Nephron (organoid): ENCODE measurements at regions not wholly inside any gene's neighbourhood (a gene's known extent, or its start where the extent isn't known, plus 50 kb on each side); places are given as distances from the start of the nearest gene placed in this dataset.

Experiments
- H3K27ac Mint-ChIP-seq, 3 experiments: 2 replicates each; pipeline ENCODE4 v1.8.0; 2020; ENCODE audit warnings: mixed read lengths in 3 of 3, mild to moderate bottlenecking in 2 of 3, moderate library complexity in 1 of 3
- H3K27me3 Mint-ChIP-seq: 2 replicates; pipeline ENCODE4 v1.8.0; 2021; ENCODE audit warnings: low read depth, mild to moderate bottlenecking, moderate library complexity, mixed read lengths
- H3K36me3 Mint-ChIP-seq: 2 replicates; pipeline ENCODE4 v1.8.0; 2020; ENCODE audit warnings: low read depth, mixed read lengths
- H3K4me1 Mint-ChIP-seq: 2 replicates; pipeline ENCODE4 v1.8.0; 2020; ENCODE audit warnings: mixed read lengths
- H3K4me3 Mint-ChIP-seq, 3 experiments: 2 replicates each; pipeline ENCODE4 v1.8.0; 2020; ENCODE audit warnings: mild to moderate bottlenecking in 3 of 3, mixed read lengths in 3 of 3, moderate library complexity in 2 of 3
- H3K9me3 Mint-ChIP-seq: 2 replicates; pipeline ENCODE4 v1.8.0; 2020; ENCODE audit warnings: mixed read lengths
- CTCF ChIP-seq, 3 experiments: fragments of 200-600 bp; sonication (generic); IDR thresholded peaks; one replicate each; pipeline ENCODE4 v1.5.0; 2021; ENCODE audit warnings: antibody characterized with exemption in 3 of 3; ENCODE audit not compliant: unreplicated experiment in 3 of 3

- Mint-ChIP-seq H3K27ac (no peak overlapping the region), H3K4me3 (no peak overlapping the region), H3K9me3 (peaks cover 43% of the 10 kb centered on the region), H3K27me3 (no peaks in the 10 kb centered on the region), H3K4me1 (no peaks in the 10 kb centered on the region), H3K36me3 (peaks cover 20% of the 10 kb centered on the region)
- no peak for TF ChIP-seq CTCF (IDR thresholded peaks at IDR 0.05; ENCODE audit: unreplicated experiment in 3 of 3)
Observed at GRCh38 chr5:56337715-56338319, 104.7 kb upstream of the ANKRD55 start.

GRCh38 chr5:56335212-56335611 lies 102.1 kb upstream of the ANKRD55 start:
- Mint-ChIP-seq H3K36me3 (peaks cover 24% of the 10 kb centered on the region), H3K4me3 (no peak overlapping the region)

GRCh38 chr5:56330806-56331205 lies 97.7 kb upstream of the ANKRD55 start:
- Mint-ChIP-seq H3K4me1 (peaks cover 28% of the 10 kb centered on the region), H3K27me3 (no peaks in the 10 kb centered on the region), H3K36me3 (peaks cover 19% of the 10 kb centered on the region), H3K9me3 (peaks cover 24% of the 10 kb centered on the region), H3K27ac (peak overlapping the region in 1 of 3 experiments; percentile 47), H3K4me3 (no peak overlapping the region)
- no peak for TF ChIP-seq CTCF (IDR thresholded peaks at IDR 0.05; ENCODE audit: unreplicated experiment in 3 of 3)

More at GRCh38 chr5:56335212-56335611, 102.1 kb upstream of the ANKRD55 start:
- no peak for TF ChIP-seq CTCF (IDR thresholded peaks at IDR 0.05; ENCODE audit: unreplicated experiment in 3 of 3)
- H3K9me3 Mint-ChIP-seq: peaks cover 46% of the 10 kb centered on the region
- H3K27ac Mint-ChIP-seq: no peak overlapping the region
- H3K27me3 Mint-ChIP-seq: no peaks in the 10 kb centered on the region
- peaks cover under 1% of the 10 kb centered on the region for H3K4me1 Mint-ChIP-seq

GRCh38 chr5:56330167-56330566 lies 97.0 kb upstream of the ANKRD55 start:
- peaks cover 33% of the 10 kb centered on the region for H3K4me1 Mint-ChIP-seq
- peak overlapping the region; percentile 10 to 52 (median 47) for H3K27ac Mint-ChIP-seq
- H3K36me3 Mint-ChIP-seq: peaks cover 12% of the 10 kb centered on the region
- TF ChIP-seq CTCF (IDR thresholded peaks at IDR 0.05; ENCODE audit: unreplicated experiment in 3 of 3): no peak
- no peaks in the 10 kb centered on the region for H3K27me3 Mint-ChIP-seq
- no peak overlapping the region for H3K4me3 Mint-ChIP-seq
- H3K9me3 Mint-ChIP-seq: peaks cover 18% of the 10 kb centered on the region

- H3K9me3 Mint-ChIP-seq: peaks cover 15% of the 10 kb centered on the region
- no peaks in the 10 kb centered on the region for H3K27me3 Mint-ChIP-seq
- no peak for TF ChIP-seq CTCF (IDR thresholded peaks at IDR 0.05; ENCODE audit: unreplicated experiment in 3 of 3)
- peak overlapping the region; percentile 47 to 52 (median 48) for H3K27ac Mint-ChIP-seq
- H3K36me3 Mint-ChIP-seq: peaks cover 12% of the 10 kb centered on the region
- H3K4me3 Mint-ChIP-seq: no peak overlapping the region
- peaks cover 33% of the 10 kb centered on the region for H3K4me1 Mint-ChIP-seq
Observed at GRCh38 chr5:56329652-56330051, 96.5 kb upstream of the ANKRD55 start.
